NCI-H1048 (cell line): ENCODE measurements at regions not wholly inside any gene's neighbourhood (a gene's known extent, or its start where the extent isn't known, plus 50 kb on each side); places are given as distances from the start of the nearest gene placed in this dataset.
"Not testable (repeated sequence)": the region's sequence is repeated elsewhere in the genome, so short reads cannot be mapped to it uniquely, and the experiment has no call there.

Experiments used
- DNase-seq: peaks from one replicate; lab custom pipeline; 2025; lab: John Stamatoyannopoulos, UW

DNA sequence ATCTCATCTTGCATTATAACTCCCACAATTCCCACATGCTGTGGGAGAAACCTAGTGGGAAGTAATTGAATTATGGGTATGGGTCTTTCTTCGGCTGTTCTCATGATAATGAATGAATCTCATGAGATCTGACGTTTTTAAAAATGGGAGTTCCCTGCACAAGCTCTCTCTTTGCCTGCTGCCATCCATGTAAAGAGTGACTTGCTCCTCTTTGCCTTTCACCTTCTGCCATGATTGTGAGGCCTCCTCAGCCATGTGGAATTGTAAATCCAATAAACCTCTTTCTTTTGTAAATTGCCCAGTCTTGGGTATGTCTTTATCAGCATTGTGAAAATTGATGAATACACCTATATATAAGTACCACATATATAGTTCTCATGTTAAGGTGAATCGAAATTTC lies 961.7 kb upstream of the COX7C start:
- no peak for DNase-seq

DNA sequence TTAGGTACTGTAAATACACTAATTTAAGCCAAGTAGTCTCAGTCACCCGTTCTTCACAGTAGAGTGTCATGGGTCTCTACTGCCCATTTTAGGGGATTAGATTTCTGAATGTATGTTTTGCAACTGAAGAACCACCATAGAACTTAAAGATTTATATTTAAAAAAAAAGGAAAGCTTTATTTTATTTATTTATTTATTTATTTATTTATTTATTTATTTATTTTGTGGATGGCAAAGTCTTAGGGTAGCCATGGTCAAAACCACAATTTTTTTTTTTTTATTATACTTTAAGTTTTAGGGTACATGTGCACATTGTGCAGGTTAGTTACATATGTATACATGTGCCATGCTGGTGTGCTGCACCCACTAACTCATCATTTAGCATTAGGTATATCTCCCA lies 960.4 kb upstream of the COX7C start:
- DNase-seq: not testable (repeated sequence)

- not testable (repeated sequence) for DNase-seq
Measured at GRCh38 chr5:85662969-85663707, 954.6 kb upstream of the COX7C start.

GRCh38 chr5:85663708-85664031 lies 954.1 kb upstream of the COX7C start:
- DNase-seq: no peak

GRCh38 chr5:85670417-85670816 lies 947.3 kb upstream of the COX7C start:
- DNase-seq: no peak

DNA sequence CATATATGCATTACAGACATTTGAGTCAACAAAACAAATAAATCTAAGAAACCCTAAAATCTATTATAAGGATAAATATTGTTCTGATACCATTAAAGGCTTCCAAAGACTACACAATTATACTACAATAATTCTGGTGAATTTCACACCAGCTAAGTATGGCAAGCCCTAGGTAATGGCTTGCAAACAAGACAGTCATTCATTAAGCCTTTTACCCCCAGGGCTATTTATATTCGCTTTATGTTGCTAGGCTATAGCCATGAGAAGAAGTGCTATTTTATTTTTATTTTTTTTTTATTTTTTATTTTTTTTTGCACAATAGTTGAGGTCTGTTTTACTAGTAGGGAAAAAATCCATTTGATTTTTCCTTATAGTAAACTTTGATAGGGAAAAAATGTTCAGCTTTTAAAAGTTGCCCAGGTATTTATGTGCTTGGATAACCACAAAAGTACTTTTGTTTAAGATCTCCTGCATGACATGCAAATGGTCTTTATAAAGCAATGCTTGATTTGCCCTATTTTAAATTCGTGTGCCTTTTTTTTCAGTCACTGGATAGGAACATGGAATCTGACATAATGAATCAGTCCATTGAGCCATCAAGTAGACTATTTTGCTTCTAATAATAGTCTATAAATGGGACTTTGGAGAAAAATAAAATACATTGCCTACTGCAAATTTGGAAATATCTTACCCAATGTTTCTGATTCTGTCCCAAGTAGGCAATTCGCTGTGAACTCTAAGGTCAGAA lies 946.3 kb upstream of the COX7C start:
- DNase-seq: peak; percentile 56

DNA sequence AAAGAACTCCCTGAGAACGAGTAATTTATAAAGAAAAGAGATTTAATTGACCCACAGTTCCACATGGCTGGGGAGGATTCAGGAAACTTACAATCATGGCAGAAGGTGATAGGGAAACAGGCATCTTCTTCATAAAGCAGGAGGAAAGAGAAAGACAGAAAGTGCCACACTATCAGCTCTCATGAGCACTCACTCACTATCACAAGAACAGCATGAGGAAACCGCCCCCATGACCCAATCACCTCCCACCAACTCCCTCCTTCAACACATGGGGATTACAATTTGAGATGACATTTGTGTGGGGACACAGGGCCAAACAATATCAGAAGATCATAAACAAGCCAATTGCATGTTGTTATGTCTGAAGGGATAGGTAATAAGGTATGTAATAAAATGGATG lies 935.9 kb upstream of the COX7C start:
- DNase-seq: no peak

DNA sequence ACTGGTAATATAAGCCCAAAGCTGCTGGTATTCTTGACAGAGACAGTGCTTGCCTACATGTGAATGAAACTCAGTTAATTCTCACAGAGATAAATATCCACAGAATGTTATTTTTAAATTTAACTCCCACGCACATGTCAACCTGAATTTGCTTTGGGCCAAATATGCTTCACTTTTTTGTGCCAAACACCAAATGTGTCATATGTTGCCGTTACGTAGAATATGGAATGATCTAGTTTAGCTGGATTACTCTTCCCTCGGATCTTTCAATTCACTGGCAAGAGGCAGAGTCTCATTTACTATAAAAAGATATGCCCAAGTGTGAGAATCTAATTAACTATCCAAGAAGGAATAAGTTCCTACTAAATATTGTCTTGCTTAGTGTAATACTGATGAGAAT lies 933.4 kb upstream of the COX7C start:
- no peak for DNase-seq

- DNase-seq: no peak
Measured at GRCh38 chr5:85703296-85703695, 914.4 kb upstream of the COX7C start.

DNA sequence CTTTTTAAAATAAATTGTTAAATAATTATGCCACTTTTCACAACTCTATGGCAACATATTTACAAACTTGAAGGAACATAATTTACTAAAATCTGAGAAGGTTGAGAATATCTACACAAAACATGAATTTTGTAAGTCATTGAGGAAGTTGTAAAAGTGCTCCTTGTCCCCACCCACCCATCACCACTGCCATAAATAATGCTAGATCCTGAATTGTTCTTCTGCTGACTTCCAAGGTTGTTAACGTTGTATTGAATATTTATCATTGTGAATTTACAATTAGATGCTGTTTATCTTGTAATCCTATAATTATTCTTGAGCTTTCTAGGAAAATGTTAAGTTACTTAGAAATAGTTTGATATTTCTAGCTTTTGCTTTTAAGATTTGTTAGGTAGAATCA lies 908.0 kb upstream of the COX7C start:
- no peak for DNase-seq

DNA sequence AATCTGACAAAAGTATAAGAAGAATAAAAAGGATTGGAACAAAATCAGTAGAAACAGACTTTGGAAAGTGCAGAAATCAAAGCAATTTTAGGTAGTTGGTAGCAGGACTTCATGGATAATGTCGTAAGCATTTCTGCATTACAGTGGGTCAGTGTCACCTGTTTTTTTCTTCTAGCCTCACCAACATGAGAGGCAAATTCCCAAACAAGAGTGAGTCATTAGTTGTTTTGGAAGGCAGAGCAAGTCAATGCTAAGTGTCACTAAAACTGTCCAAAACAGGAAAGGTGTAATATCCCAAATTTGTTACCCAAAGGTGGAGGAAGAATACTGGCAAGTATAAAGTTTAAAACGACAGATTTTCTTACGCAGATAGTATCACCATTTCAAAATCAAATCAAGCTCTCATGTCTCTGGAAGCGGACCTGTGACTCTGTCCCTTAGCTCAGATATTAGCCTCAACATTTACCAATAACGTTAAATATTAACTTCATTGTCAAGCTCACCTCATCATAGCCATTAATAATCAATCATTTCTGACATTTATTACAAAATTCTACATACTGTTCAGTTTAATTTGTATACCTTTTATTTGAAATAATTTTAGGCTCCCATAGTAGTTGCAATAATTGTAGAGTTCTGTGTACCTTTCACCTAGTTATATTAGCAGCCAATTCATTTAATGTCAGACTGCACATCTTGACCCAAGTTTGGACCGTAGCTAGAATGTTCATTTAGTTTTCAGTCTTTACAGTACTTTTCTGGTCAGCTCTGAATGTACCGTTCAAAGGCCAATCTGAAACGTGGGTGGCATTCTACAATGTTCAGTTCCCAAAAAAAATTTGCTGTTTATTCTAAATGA lies 901.2 kb upstream of the COX7C start:
- no peak for DNase-seq

- no peak for DNase-seq
Measured at GRCh38 chr5:85717203-85717563, 900.6 kb upstream of the COX7C start.

- no peak for DNase-seq
Measured at GRCh38 chr5:85732185-85732584, 885.6 kb upstream of the COX7C start.

- DNase-seq: no peak
Measured at GRCh38 chr5:85741972-85742371, 875.8 kb upstream of the COX7C start.

- no peak for DNase-seq
Measured at GRCh38 chr5:85760519-85760918, 857.2 kb upstream of the COX7C start.

GRCh38 chr5:85769347-85769746 lies 848.4 kb upstream of the COX7C start:
- DNase-seq: no peak

DNA sequence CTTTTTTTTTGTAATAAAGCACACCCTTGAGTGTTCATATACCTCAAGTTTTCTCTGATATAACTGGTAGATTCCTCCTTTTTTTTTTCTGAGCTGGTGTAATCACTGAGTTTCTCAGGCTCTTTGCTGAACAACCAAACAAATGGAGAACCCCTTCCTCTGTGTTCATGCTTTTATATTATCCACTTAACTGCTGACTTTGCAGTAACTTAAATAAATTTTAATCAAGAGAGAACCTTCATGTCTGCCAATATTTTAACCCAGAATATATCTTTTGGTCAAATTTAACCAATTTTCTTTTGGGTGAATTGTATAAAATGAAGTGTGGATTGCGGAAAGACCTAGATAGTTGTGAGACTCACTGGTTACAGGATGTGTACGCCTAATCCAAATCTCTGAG lies 833.0 kb upstream of the COX7C start:
- no peak for DNase-seq

- no peak for DNase-seq
Measured at GRCh38 chr5:85813146-85813545, 804.6 kb upstream of the COX7C start.

DNA sequence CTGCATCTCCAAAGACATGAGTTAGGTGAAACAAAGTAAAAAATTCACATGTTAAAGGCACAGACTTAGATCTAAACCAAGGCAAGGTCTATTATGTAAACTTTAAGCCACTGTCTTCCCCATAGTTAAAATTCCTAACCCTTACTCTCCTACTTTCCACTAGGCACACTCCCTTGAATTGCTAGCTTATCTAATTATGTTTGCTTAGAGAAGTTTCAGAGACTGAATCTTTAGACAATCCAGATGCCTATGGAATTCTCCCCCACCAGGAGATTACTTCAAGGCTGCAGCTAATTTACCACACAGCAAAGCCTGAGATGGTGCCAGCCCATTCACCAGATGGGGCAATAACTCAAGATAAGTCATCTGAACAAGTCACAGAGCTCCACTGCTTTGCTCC lies 803.1 kb upstream of the COX7C start:
- no peak for DNase-seq

GRCh38 chr5:85823462-85824426 lies 794.0 kb upstream of the COX7C start:
- no peak for DNase-seq

DNA sequence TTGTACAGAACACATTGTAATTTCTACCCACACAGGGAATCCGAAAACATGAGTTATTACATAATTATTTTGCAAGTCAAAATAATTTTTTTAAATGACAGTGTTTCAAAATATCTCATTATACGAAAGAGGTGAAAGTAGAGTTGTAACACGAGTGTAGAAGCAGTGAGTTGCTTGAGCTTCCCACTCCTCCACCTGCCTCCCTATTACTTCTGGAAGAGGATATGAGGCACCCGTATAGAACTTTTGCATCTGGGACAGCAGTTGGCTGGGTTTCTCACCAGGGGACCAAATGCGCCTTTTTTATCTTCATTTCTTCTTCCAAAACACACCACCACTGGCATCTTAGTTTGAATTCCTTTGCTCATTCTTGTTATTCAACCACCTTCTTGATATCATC lies 779.0 kb upstream of the COX7C start:
- DNase-seq: no peak

GRCh38 chr5:85841653-85842052 lies 776.1 kb upstream of the COX7C start:
- no peak for DNase-seq
